Pancreas (tissue), 10 donors: ENCODE measurements at regions not wholly inside any gene's neighbourhood (a gene's known extent, or its start where the extent isn't known, plus 50 kb on each side); places are given as distances from the start of the nearest gene placed in this dataset.

Experiments used
- ATAC-seq, 4 donors: fragments of 200-7000 bp; cut with Tn5 transposase; one replicate each; pipeline versions ENCODE4 v1.8.0 to v1.9.1; 2020; ENCODE audit warnings: mild to moderate bottlenecking in 4 of 4, moderate library complexity in 4 of 4
- DNase-seq, 6 donors: peaks; one replicate each; pipeline ENCODE4 v3.0.0-alpha.2; 2020
- FAIRE-seq: peaks from 2 replicates; lab custom pipeline; 2012; peaks lifted over from hg19 to GRCh38; lab: Jason Lieb, UNC
- H3K27ac ChIP-seq, 4 donors: fragments of 200-600 bp; sonication (generic); 1 replicate in 3 of 4; 2 replicates in 1 of 4; pipeline versions ENCODE4 v1.5.0 to v1.8.0; 2020
- H3K27me3 ChIP-seq, 4 donors: fragments of 200-600 bp; one replicate each; pipeline ENCODE4 v1.8.0; 2021
- H3K36me3 ChIP-seq, 3 donors: fragments of 200-600 bp; sonication (generic) in 1 of 3; one replicate each; pipeline versions ENCODE4 v1.5.0 to v1.8.0; 2020 to 2021
- H3K4me1 ChIP-seq, 3 donors: fragments of 200-600 bp; one replicate each; pipeline ENCODE4 v1.8.0; 2021
- H3K4me3 ChIP-seq, 4 donors: fragments of 200-600 bp; sonication (generic) in 2 of 4; one replicate each; pipeline versions ENCODE4 v1.5.0 to v1.8.0; 2020 to 2021
- H3K9me3 ChIP-seq, 4 donors: fragments of 200-600 bp; one replicate each; pipeline ENCODE4 v1.8.0; 2021
- CTCF ChIP-seq, 4 donors: fragments of 200-600 bp; sonication (generic) in 3 of 4; IDR thresholded peaks; one replicate each; pipeline versions ENCODE4 v1.5.0 to v1.8.0; 2021; ENCODE audit warnings: antibody characterized with exemption in 4 of 4
- WGBS, 2 donors: extraction: QIAGEN DNeasy Blood & Tissue Kit; methylation state at CpG; one replicate each; pipeline ENCODE4 v1.1.7; 2013; 5-methylcytosine and 5-hydroxymethylcytosine counted together
- intact Hi-C, 3 donors: fragments of 100-400 bp; cut with DNase I; formaldehyde crosslinking; loops; one replicate each; pipeline versions ENCODE4 v1.11.1 to v1.14.2; 2022
- donor health status: healthy with polysubstance abuse.
- donor health status: DM: no; HTN: no; CAD: no; lungs with moderate emphysema.
- donor health status: DM: no; HTN: no; CAD: no.
- donor health status: control.
- donor health status: control.
- donor health status: Bipolar disorder and iron deficiency.
- donor health status: DM: yes; HTN: yes; CAD: no.
- donor health status: DM: no; HTN: no; CAD: no.
- donor health status: DM: no; HTN: no; CAD: no.
- donor health status: DM: yes; HTN: yes; CAD: no.

- DNase-seq, result no peak
- WGBS, 2 donors, result 80 to 81% methylated on average over 5 of the region's 5 CpGs
- FAIRE-seq, result no peak
- Histone ChIP-seq H3K9me3 (no peaks in the 10 kb centered on the region), H3K4me3 (no peak overlapping the region), H3K27me3 (no peaks in the 10 kb centered on the region), H3K27ac (peak overlapping the region in 2 of 4 donors; percentile 46 to 48), H3K36me3 (no peaks in the 10 kb centered on the region), H3K4me1 (peaks cover 0 to 8% (median 5%) of the 10 kb centered on the region in 3 donors)
- TF ChIP-seq CTCF (IDR thresholded peaks at IDR 0.05), result no peak
- no peak for ATAC-seq
- intact Hi-C loops, result no loop called here
Observed at GRCh38 chr19:46944123-46944748, 75.4 kb upstream of the NPAS1 start.

- intact Hi-C loops, result no loop called here
- WGBS, 2 donors, result 28 to 34% methylated on average over 7 of the region's 7 CpGs
- H3K4me1 ChIP-seq, result peaks cover 0 to 8% (median 5%) of the 10 kb centered on the region in 3 donors
Observed at GRCh38 chr19:46944918-46945628, 74.6 kb upstream of the NPAS1 start.

GRCh38 chr19:46945694-46946489, 73.7 kb upstream of the NPAS1 start:
- ATAC-seq, result peak in 3 of 4 donors; percentile 39 to 61 (median 39)
- no peak for TF ChIP-seq CTCF (IDR thresholded peaks at IDR 0.05)
- Histone ChIP-seq H3K36me3 (no peaks in the 10 kb centered on the region), H3K27ac (peak overlapping the region in 2 of 4 donors; percentile 46 to 48), H3K27me3 (no peaks in the 10 kb centered on the region), H3K4me3 (no peak overlapping the region), H3K9me3 (no peaks in the 10 kb centered on the region), H3K4me1 (peaks cover 0 to 8% (median 5%) of the 10 kb centered on the region in 3 donors)
- 83 to 85% methylated on average over 8 of the region's 8 CpGs for WGBS, 2 donors
- no peak for DNase-seq
- no peak for FAIRE-seq
- intact Hi-C loops, result no loop called here

More at GRCh38 chr19:46944918-46945628, 74.6 kb upstream of the NPAS1 start:
- TF ChIP-seq CTCF (IDR thresholded peaks at IDR 0.05), result no peak
- Histone ChIP-seq H3K27ac (peak overlapping the region in 2 of 4 donors; percentile 46 to 48), H3K36me3 (no peaks in the 10 kb centered on the region), H3K4me3 (no peak overlapping the region), H3K27me3 (no peaks in the 10 kb centered on the region), H3K9me3 (no peaks in the 10 kb centered on the region)
- DNase-seq, result peak in 5 of 6 donors; percentile 36 to 60 (median 42)
- FAIRE-seq, result no peak
- ATAC-seq, result peak; percentile 85 to 93 (median 88)

- FAIRE-seq, result no peak
- TF ChIP-seq CTCF (IDR thresholded peaks at IDR 0.05), result no peak
- H3K4me1 ChIP-seq, result peaks cover 0 to 11% (median 5%) of the 10 kb centered on the region in 3 donors
- ATAC-seq, result no peak
- no peak overlapping the region for H3K27ac ChIP-seq
- DNase-seq, result no peak
- no peaks in the 10 kb centered on the region for H3K9me3 ChIP-seq
- H3K4me3 ChIP-seq, result no peak overlapping the region
- H3K36me3 ChIP-seq, result no peaks in the 10 kb centered on the region
- 83% methylated on average over 4 of the region's 4 CpGs for WGBS, 2 donors
- intact Hi-C loops, result no loop called here
- no peaks in the 10 kb centered on the region for H3K27me3 ChIP-seq
Observed at GRCh38 chr19:46946611-46947238, 72.9 kb upstream of the NPAS1 start.
